ENCODE measurements at regions not wholly inside any gene's neighbourhood (a gene's known extent, or its start where the extent isn't known, plus 50 kb on each side); places are given as distances from the start of the nearest gene placed in this dataset.

- no peak for DNase-seq
Observed at GRCh38 chr5:56286015-56286884, 53.1 kb upstream of the ANKRD55 start.

- DNase-seq = no peak
Observed at GRCh38 chr5:56282951-56283350, 49.8 kb upstream of the ANKRD55 start.

Measured in stimulated activated CD4-positive, alpha-beta T cell treated with anti-CD3 and anti-CD28 coated beads, Interleukin-2, amount 100 ng/mL, for 48 hours (primary cell).